ENCODE measurements at regions not wholly inside any gene's neighbourhood (a gene's known extent, or its start where the extent isn't known, plus 50 kb on each side); places are given as distances from the start of the nearest gene placed in this dataset.

DNA sequence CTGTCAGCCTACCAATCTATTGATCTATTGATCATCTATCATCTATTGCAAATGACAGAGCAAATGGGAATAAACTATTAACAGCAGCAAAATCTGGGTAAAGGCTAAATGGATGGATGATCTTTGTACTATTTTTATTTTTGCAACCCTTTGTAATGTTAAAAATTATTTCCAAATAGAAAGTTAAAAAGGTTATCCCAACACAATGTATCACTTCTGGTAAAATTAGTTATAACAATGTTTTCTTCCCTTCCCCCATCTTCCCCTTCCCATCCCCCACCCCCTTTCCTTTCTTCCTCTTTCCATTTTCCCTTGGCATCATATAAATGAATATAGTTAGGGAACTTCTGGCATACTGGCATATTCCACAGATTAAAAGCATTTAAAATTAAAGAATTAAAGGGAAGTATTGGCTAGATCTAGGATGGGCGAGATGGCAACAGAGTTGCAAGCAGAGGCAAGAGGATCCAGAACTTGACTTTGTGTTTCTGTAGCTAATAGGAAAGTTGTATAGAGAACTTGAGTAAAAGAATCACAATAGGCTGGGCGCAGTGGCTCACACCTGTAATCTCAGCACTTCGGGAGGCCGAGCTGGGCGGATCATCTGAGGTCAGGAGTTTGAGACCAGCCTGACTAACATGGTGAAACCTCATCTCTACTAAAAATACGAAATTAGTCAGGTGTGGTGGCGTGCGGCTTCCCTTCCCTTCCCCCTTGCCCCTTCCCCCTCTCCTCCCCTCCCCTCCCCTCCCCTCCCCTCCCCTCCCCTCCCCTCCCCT is 66.6 kb upstream of the TAF11L2 start:
- H3K36me3 ChIP-seq, result no peaks in the 10 kb centered on the region
- intact Hi-C loops (cut with DNase I; ENCODE audit: low total_unique reads), result no loop called here
- no peak overlapping the region for H3K4me3 ChIP-seq
- no peaks in the 10 kb centered on the region for H3K9me3 ChIP-seq
- H3K27me3 ChIP-seq (replicated peaks in 1 of 7), result no peaks in the 10 kb centered on the region
- 65 to 88% (median 80%) methylated on average over 8 of the region's 8 CpGs for WGBS, 5 donors
- DNase-seq, result no peak
- peaks cover 0 to 19% (median 9%) of the 10 kb centered on the region in 6 donors for H3K4me1 ChIP-seq
- H3K27ac ChIP-seq, result peak overlapping the region in 1 of 8 donors; percentile 28
- TF ChIP-seq POLR2A (IDR thresholded peaks at IDR 0.05), result no peak
- TF ChIP-seq CTCF (IDR thresholded peaks at IDR 0.05 in 8 of 11, conservative IDR thresholded peaks at IDR 0.05 in 3 of 11), result no peak
- no peak for TF ChIP-seq POLR2AphosphoS5 (IDR thresholded peaks at IDR 0.05)

GRCh38 chr5:17432569-17432968 is 65.5 kb upstream of the TAF11L2 start:
- Histone ChIP-seq H3K36me3 (no peaks in the 10 kb centered on the region), H3K9me3 (no peaks in the 10 kb centered on the region), H3K27me3 (replicated peaks in 1 of 7) (no peaks in the 10 kb centered on the region), H3K27ac (no peak overlapping the region), H3K4me1 (peaks cover 0 to 26% (median 16%) of the 10 kb centered on the region in 6 donors), H3K4me3 (no peak overlapping the region)
- WGBS, 5 donors, result 90 to 97% (median 92%) methylated on average over 3 of the region's 3 CpGs
- no peak for TF ChIP-seq CTCF (IDR thresholded peaks at IDR 0.05 in 8 of 11, conservative IDR thresholded peaks at IDR 0.05 in 3 of 11)
- no peak for DNase-seq
- intact Hi-C loops (cut with DNase I; ENCODE audit: low total_unique reads), result no loop called here

GRCh38 chr5:17433406-17433805 is 64.6 kb upstream of the TAF11L2 start:
- intact Hi-C loops (cut with DNase I; ENCODE audit: low total_unique reads), result no loop called here
- Histone ChIP-seq H3K9me3 (peaks cover 0 to under 1% (median 0%) of the 10 kb centered on the region in 8 donors), H3K4me1 (peaks cover 0 to 32% (median 18%) of the 10 kb centered on the region in 6 donors), H3K4me3 (no peak overlapping the region), H3K27me3 (replicated peaks in 1 of 7) (no peaks in the 10 kb centered on the region), H3K27ac (no peak overlapping the region), H3K36me3 (no peaks in the 10 kb centered on the region)
- no peak for TF ChIP-seq CTCF (IDR thresholded peaks at IDR 0.05 in 8 of 11, conservative IDR thresholded peaks at IDR 0.05 in 3 of 11)
- no peak for TF ChIP-seq POLR2AphosphoS5 (IDR thresholded peaks at IDR 0.05)
- TF ChIP-seq POLR2A (IDR thresholded peaks at IDR 0.05), result no peak
- no peak for DNase-seq
- WGBS, 5 donors, result 86 to 91% (median 90%) methylated on average over 6 of the region's 6 CpGs

- intact Hi-C loops (cut with DNase I; ENCODE audit: low total_unique reads), result no loop called here
- Histone ChIP-seq H3K36me3 (no peaks in the 10 kb centered on the region), H3K27me3 (replicated peaks in 1 of 7) (no peaks in the 10 kb centered on the region), H3K27ac (peak overlapping the region in 6 of 8 donors; percentile 78 to 92 (median 89)), H3K4me3 (peak overlapping the region in 1 of 8 donors; percentile 22), H3K4me1 (peaks cover 0 to 32% (median 18%) of the 10 kb centered on the region in 6 donors), H3K9me3 (peaks cover 0 to 16% (median 8%) of the 10 kb centered on the region in 8 donors)
- no peak for DNase-seq
- TF ChIP-seq CTCF (IDR thresholded peaks at IDR 0.05 in 8 of 11, conservative IDR thresholded peaks at IDR 0.05 in 3 of 11), result no peak
- TF ChIP-seq POLR2A (IDR thresholded peaks at IDR 0.05), result no peak
- TF ChIP-seq POLR2AphosphoS5 (IDR thresholded peaks at IDR 0.05), result no peak
Measured at GRCh38 chr5:17434982-17435381, 63.0 kb upstream of the TAF11L2 start.
